Hepatocyte (in vitro differentiated cells): ENCODE measurements at regions not wholly inside any gene's neighbourhood (a gene's known extent, or its start where the extent isn't known, plus 50 kb on each side); places are given as distances from the start of the nearest gene placed in this dataset.

Experiments
- EZH2 ChIP-seq: fragments of 200-600 bp; sonication (generic); IDR thresholded peaks from 2 replicates; pipeline ENCODE4 v1.6.1; 2016; ENCODE audit warnings: antibody characterized with exemption, mild to moderate bottlenecking, borderline replicate concordance
- TF ChIP-seq, protein P1 (sequence below): fragments of 200-600 bp; sonication (generic); IDR thresholded peaks from 2 replicates; pipeline ENCODE4 v1.5.1; 2016; ENCODE audit warnings: antibody characterized with exemption, mild to moderate bottlenecking; ENCODE audit not compliant: poor library complexity

DNA sequence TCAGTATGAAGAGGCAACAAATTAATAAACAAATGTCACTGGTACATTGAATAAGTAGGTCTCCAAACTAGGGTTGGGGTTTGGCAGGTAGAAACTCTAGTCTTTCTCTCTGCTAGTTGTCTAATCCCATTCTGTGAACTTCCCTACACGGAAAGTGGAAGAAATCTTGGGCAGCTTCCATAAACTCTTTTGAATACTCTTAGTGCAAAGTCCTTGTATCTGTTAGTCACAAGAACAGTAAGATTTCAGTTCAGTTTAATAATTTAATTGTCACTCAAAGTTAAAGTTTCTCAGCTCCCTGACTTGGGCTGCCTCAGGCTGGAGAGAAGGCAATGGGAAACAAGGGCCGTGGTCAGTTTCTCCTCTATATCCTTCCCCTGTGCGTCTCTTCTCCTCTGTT lies 135.4 kb upstream of the MDM1 start:
- TF ChIP-seq, protein P1, sequence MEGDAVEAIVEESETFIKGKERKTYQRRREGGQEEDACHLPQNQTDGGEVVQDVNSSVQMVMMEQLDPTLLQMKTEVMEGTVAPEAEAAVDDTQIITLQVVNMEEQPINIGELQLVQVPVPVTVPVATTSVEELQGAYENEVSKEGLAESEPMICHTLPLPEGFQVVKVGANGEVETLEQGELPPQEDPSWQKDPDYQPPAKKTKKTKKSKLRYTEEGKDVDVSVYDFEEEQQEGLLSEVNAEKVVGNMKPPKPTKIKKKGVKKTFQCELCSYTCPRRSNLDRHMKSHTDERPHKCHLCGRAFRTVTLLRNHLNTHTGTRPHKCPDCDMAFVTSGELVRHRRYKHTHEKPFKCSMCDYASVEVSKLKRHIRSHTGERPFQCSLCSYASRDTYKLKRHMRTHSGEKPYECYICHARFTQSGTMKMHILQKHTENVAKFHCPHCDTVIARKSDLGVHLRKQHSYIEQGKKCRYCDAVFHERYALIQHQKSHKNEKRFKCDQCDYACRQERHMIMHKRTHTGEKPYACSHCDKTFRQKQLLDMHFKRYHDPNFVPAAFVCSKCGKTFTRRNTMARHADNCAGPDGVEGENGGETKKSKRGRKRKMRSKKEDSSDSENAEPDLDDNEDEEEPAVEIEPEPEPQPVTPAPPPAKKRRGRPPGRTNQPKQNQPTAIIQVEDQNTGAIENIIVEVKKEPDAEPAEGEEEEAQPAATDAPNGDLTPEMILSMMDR = no peak
- no peak for TF ChIP-seq EZH2
